Thyroid gland (tissue), 4 donors: ENCODE measurements at regions not wholly inside any gene's neighbourhood (a gene's known extent, or its start where the extent isn't known, plus 50 kb on each side); places are given as distances from the start of the nearest gene placed in this dataset.

Experiments used
- POLR2A ChIP-seq, 2 donors: fragments of 450-650 bp; IDR thresholded peaks; one replicate each; pipeline ENCODE4 v1.6.1; 2017; ENCODE audit warnings: antibody characterized with exemption in 2 of 2, mild to moderate bottlenecking in 2 of 2, moderate library complexity in 1 of 2
- TF ChIP-seq, protein P1 (sequence below), 6 experiments: fragments of 200-600 bp in 3 of 6; fragments of 450-650 bp in 3 of 6; sonication (generic) in 3 of 6; IDR thresholded peaks; one replicate each; pipeline ENCODE4 v1.5.1; 2016 to 2019; ENCODE audit warnings: antibody characterized with exemption in 6 of 6, mild to moderate bottlenecking in 2 of 6, inconsistent platforms in 1 of 6, moderate library complexity in 1 of 6

GRCh38 chr5:39648085-39648847 lies 223.5 kb upstream of the DAB2 start:
- TF ChIP-seq, protein P1, sequence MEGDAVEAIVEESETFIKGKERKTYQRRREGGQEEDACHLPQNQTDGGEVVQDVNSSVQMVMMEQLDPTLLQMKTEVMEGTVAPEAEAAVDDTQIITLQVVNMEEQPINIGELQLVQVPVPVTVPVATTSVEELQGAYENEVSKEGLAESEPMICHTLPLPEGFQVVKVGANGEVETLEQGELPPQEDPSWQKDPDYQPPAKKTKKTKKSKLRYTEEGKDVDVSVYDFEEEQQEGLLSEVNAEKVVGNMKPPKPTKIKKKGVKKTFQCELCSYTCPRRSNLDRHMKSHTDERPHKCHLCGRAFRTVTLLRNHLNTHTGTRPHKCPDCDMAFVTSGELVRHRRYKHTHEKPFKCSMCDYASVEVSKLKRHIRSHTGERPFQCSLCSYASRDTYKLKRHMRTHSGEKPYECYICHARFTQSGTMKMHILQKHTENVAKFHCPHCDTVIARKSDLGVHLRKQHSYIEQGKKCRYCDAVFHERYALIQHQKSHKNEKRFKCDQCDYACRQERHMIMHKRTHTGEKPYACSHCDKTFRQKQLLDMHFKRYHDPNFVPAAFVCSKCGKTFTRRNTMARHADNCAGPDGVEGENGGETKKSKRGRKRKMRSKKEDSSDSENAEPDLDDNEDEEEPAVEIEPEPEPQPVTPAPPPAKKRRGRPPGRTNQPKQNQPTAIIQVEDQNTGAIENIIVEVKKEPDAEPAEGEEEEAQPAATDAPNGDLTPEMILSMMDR (IDR thresholded peaks at IDR 0.05): no peak
- TF ChIP-seq POLR2A (IDR thresholded peaks at IDR 0.05): no peak
